OCI-LY1 (cell line): ENCODE measurements at regions not wholly inside any gene's neighbourhood (a gene's known extent, or its start where the extent isn't known, plus 50 kb on each side); places are given as distances from the start of the nearest gene placed in this dataset.

ENCODE experiments used
- EZH2 ChIP-seq: fragments of 200-600 bp; sonication (generic), shearing (Covaris generic); IDR thresholded peaks from 2 replicates; pipeline ENCODE4 v1.8.0; 2017; ENCODE audit warnings: borderline replicate concordance, mixed run types, mild to moderate bottlenecking, antibody characterized with exemption, low read length, moderate library complexity, mixed read lengths
- TF ChIP-seq, protein P1 (sequence below): fragments of 200-600 bp; sonication (generic), shearing (Covaris generic); IDR thresholded peaks from 2 replicates; pipeline ENCODE4 v1.5.1; 2017; ENCODE audit warnings: mild to moderate bottlenecking, antibody characterized with exemption, low read length, moderate library complexity, mixed read lengths

DNA sequence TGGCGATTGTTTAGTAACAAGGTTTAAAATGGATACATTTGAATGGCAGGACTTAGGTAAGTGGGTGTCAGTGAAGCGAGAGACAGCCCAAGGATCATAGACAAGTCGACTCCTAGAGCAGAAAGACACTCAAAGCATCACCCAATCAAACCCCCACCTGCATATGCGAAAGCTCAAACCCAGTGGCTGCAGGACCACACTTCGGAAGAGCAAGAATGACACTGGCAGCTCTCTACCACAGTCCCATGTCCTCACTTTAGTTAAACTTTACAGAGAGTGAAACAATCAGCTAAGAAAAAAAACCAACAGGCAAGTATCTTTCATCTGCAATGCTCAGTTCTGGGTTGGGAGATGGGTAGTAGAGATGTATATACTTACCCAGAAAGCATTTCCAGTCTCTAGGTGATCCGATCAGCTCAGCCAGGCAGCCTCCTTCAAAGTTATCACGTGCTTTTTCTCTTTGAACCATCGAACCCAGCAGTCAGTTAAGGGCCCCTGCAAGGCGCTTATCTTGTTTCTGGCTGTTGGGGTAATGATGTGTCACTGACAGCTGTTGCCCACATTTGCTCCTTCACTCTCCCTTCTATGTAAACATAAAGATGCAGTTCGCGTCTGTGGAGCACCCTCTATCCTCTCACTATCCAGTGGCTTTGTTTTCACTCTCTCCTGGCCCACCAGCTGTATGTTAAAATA, 357.5 kb upstream of the ID2 start:
- TF ChIP-seq, protein P1, sequence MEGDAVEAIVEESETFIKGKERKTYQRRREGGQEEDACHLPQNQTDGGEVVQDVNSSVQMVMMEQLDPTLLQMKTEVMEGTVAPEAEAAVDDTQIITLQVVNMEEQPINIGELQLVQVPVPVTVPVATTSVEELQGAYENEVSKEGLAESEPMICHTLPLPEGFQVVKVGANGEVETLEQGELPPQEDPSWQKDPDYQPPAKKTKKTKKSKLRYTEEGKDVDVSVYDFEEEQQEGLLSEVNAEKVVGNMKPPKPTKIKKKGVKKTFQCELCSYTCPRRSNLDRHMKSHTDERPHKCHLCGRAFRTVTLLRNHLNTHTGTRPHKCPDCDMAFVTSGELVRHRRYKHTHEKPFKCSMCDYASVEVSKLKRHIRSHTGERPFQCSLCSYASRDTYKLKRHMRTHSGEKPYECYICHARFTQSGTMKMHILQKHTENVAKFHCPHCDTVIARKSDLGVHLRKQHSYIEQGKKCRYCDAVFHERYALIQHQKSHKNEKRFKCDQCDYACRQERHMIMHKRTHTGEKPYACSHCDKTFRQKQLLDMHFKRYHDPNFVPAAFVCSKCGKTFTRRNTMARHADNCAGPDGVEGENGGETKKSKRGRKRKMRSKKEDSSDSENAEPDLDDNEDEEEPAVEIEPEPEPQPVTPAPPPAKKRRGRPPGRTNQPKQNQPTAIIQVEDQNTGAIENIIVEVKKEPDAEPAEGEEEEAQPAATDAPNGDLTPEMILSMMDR: no peak
- no peak for TF ChIP-seq EZH2
